Fibroblast of lung (primary cell): ENCODE measurements at regions not wholly inside any gene's neighbourhood (a gene's known extent, or its start where the extent isn't known, plus 50 kb on each side); places are given as distances from the start of the nearest gene placed in this dataset.

Experiments
- DNase-seq, 2 donors: peaks; one replicate each; pipeline versions ENCODE4 v3.0.0 to v3.0.0-alpha.2; 2010; ENCODE audit warnings: low read depth in 2 of 2
- H2AFZ ChIP-seq: 2 replicates; pipeline ENCODE4 v1.5.1; 2012; ENCODE audit warnings: low read length, control low read depth, inconsistent platforms
- H3K27ac ChIP-seq: 2 replicates; pipeline ENCODE4 v1.5.1; 2011; ENCODE audit warnings: low read length, control low read depth; ENCODE audit not compliant: insufficient read depth
- H3K27me3 ChIP-seq: 2 replicates; pipeline ENCODE4 v1.5.1; 2011; ENCODE audit warnings: mild to moderate bottlenecking, low read length; ENCODE audit not compliant: control insufficient read depth, insufficient read depth
- H3K36me3 ChIP-seq: 2 replicates; pipeline ENCODE4 v1.5.1; 2011; ENCODE audit warnings: low read length; ENCODE audit not compliant: control insufficient read depth, insufficient read depth
- H3K4me1 ChIP-seq: 2 replicates; pipeline ENCODE4 v1.5.1; 2011; ENCODE audit warnings: low read length; ENCODE audit not compliant: control insufficient read depth, insufficient read depth; ENCODE audit errors: extremely low read depth
- H3K4me2 ChIP-seq: 2 replicates; pipeline ENCODE4 v1.5.1; 2011; ENCODE audit warnings: low read length, control low read depth; ENCODE audit not compliant: insufficient read depth; ENCODE audit errors: extremely low read depth
- H3K4me3 ChIP-seq, 4 experiments: fragments of 200-600 bp in 1 of 4; sonication (generic) in 1 of 4; replicated peaks in 1 of 4; 2 replicates each; pipeline ENCODE4 v1.5.1; 2011 to 2016; ENCODE audit warnings: low read length in 4 of 4, low read depth in 3 of 4, mild to moderate bottlenecking in 3 of 4, control low read depth in 2 of 4, inconsistent platforms in 1 of 4, mixed read lengths in 1 of 4; ENCODE audit not compliant: insufficient read depth in 1 of 4; ENCODE audit errors: control extremely low read depth in 1 of 4
- H3K79me2 ChIP-seq: 2 replicates; pipeline ENCODE4 v1.5.1; 2012; ENCODE audit warnings: mild to moderate bottlenecking, low read length, inconsistent platforms; ENCODE audit not compliant: control insufficient read depth, insufficient read depth
- H3K9ac ChIP-seq: 2 replicates; pipeline ENCODE4 v1.5.1; 2011; ENCODE audit warnings: mild to moderate bottlenecking, low read length, control low read depth; ENCODE audit not compliant: insufficient read depth
- H3K9me3 ChIP-seq: 2 replicates; pipeline ENCODE4 v1.5.1; 2012; ENCODE audit warnings: low read depth, low read length; ENCODE audit not compliant: control insufficient read depth, insufficient read depth
- H4K20me1 ChIP-seq: 2 replicates; pipeline ENCODE4 v1.5.1; 2011; ENCODE audit warnings: low read length; ENCODE audit not compliant: control insufficient read depth, insufficient read depth; ENCODE audit errors: extremely low read depth
- CTCF ChIP-seq, 2 donors: IDR thresholded peaks in 1 of 2; conservative IDR thresholded peaks in 1 of 2; 1 replicate in 1 of 2; 2 replicates in 1 of 2; pipeline ENCODE4 v1.5.1; 2011 to 2012; ENCODE audit warnings: low read length in 2 of 2, control low read depth in 1 of 2, inconsistent platforms in 1 of 2, low read depth in 1 of 2, mild to moderate bottlenecking in 1 of 2
- EZH2 ChIP-seq: IDR thresholded peaks from 2 replicates; pipeline ENCODE4 v1.5.1; 2012; ENCODE audit warnings: low read length, control low read depth, mild to moderate bottlenecking; ENCODE audit errors: missing control alignments

- H3K27me3 ChIP-seq = no peaks in the 10 kb centered on the region
- TF ChIP-seq EZH2 = no peak
- no peak for TF ChIP-seq CTCF (conservative IDR thresholded peaks at IDR 0.05 in 1 of 2, IDR thresholded peaks at IDR 0.05 in 1 of 2; ENCODE audit: low read depth in 1 of 2, low read length in 2 of 2)
- no peak overlapping the region for H2AFZ ChIP-seq
- DNase-seq = no peak
- H3K27ac ChIP-seq = no peak overlapping the region
- H3K79me2 ChIP-seq = no peaks in the 10 kb centered on the region
- H4K20me1 ChIP-seq = no peaks in the 10 kb centered on the region
- H3K36me3 ChIP-seq = no peaks in the 10 kb centered on the region
- no peaks in the 10 kb centered on the region for H3K4me1 ChIP-seq
- no peak overlapping the region for H3K9ac ChIP-seq
- H3K4me3 ChIP-seq = no peak overlapping the region
- no peak overlapping the region for H3K4me2 ChIP-seq
- no peaks in the 10 kb centered on the region for H3K9me3 ChIP-seq
Measured at GRCh38 chr13:90902255-90902654, 445.2 kb upstream of the MIR17HG start.

GRCh38 chr13:90906554-90906953, 440.9 kb upstream of the MIR17HG start:
- Histone ChIP-seq H3K79me2 (no peaks in the 10 kb centered on the region), H3K36me3 (no peaks in the 10 kb centered on the region), H3K9me3 (no peaks in the 10 kb centered on the region), H2AFZ (no peak overlapping the region), H3K27me3 (no peaks in the 10 kb centered on the region), H3K9ac (no peak overlapping the region), H3K4me2 (no peak overlapping the region), H3K4me3 (no peak overlapping the region), H3K4me1 (no peaks in the 10 kb centered on the region), H3K27ac (no peak overlapping the region), H4K20me1 (no peaks in the 10 kb centered on the region)
- no peak for DNase-seq
- no peak for TF ChIP-seq CTCF (conservative IDR thresholded peaks at IDR 0.05 in 1 of 2, IDR thresholded peaks at IDR 0.05 in 1 of 2; ENCODE audit: low read depth in 1 of 2, low read length in 2 of 2)
- no peak for TF ChIP-seq EZH2

GRCh38 chr13:90908792-90909191, 438.7 kb upstream of the MIR17HG start:
- TF ChIP-seq CTCF (conservative IDR thresholded peaks at IDR 0.05 in 1 of 2, IDR thresholded peaks at IDR 0.05 in 1 of 2; ENCODE audit: low read depth in 1 of 2, low read length in 2 of 2) (no peak), EZH2 (no peak)
- no peaks in the 10 kb centered on the region for H3K79me2 ChIP-seq

More at GRCh38 chr13:90908792-90909191, 438.7 kb upstream of the MIR17HG start:
- Histone ChIP-seq H3K36me3 (no peaks in the 10 kb centered on the region), H3K4me1 (no peaks in the 10 kb centered on the region), H3K9ac (no peak overlapping the region), H3K9me3 (no peaks in the 10 kb centered on the region), H3K4me2 (no peak overlapping the region), H3K27me3 (no peaks in the 10 kb centered on the region), H4K20me1 (no peaks in the 10 kb centered on the region), H3K27ac (no peak overlapping the region), H2AFZ (no peak overlapping the region), H3K4me3 (no peak overlapping the region)
- no peak for DNase-seq
